NB4 (cell line): ENCODE measurements at regions not wholly inside any gene's neighbourhood (a gene's known extent, or its start where the extent isn't known, plus 50 kb on each side); places are given as distances from the start of the nearest gene placed in this dataset.

Experiments used
- DNase-seq: peaks from one replicate; pipeline ENCODE4 v3.0.0; 2010; ENCODE audit warnings: low read depth
- H3K4me3 ChIP-seq: one replicate; pipeline ENCODE4 v1.5.1; 2011; ENCODE audit warnings: mild to moderate bottlenecking, low read depth, low read length, moderate library complexity
- MYC ChIP-seq: IDR thresholded peaks from 2 replicates; pipeline ENCODE4 v1.6.1; 2011; ENCODE audit warnings: low read depth, low read length
- POLR2A ChIP-seq: IDR thresholded peaks from 2 replicates; pipeline ENCODE4 v1.6.1; 2011; ENCODE audit warnings: mild to moderate bottlenecking; ENCODE audit not compliant: insufficient read length; ENCODE audit errors: extremely low read depth
- TF ChIP-seq, protein P1 (sequence below): IDR thresholded peaks from one replicate; pipeline ENCODE4 v1.5.1; 2012; ENCODE audit warnings: low read depth, low read length
- TF ChIP-seq, protein P2 (sequence below): IDR thresholded peaks from 2 replicates; pipeline ENCODE4 v1.6.1; 2011; ENCODE audit warnings: low read depth, low read length

DNA sequence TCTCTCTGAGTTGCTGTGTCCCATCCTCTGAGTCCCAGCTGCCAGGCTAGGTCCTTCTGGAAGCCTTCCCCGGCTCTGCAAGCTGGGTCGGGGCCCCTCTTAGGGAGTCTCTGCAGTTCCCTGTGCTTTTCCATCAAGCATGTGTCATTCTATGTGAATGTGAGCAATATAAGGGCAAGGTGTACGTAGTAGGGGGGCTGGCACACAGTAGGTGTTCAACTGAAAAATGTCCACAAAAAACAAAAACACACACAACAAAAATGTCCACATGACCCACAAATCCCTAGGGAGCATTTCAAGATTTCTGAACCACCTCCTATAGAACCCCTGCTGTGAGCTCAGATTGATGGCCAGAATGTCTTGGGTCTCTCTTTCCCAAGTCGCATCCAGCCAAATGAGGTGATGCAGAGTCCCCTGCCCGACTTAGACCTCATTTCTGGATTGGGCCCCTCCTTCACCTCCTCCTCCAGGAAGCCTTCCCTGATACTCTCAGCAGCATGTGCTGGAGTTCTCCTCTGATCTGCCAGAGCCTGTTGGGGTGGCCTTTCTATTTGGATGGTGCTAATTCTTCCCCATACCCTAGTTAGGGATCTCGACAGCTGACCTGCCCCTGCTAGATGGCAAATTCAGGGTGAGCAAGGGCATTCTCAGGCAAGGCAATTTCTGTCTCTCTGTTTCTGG, 196.1 kb upstream of the LHX5 start:
- H3K4me3 ChIP-seq = no peak overlapping the region
- TF ChIP-seq MYC (no peak), POLR2A (no peak)
- TF ChIP-seq, protein P1, sequence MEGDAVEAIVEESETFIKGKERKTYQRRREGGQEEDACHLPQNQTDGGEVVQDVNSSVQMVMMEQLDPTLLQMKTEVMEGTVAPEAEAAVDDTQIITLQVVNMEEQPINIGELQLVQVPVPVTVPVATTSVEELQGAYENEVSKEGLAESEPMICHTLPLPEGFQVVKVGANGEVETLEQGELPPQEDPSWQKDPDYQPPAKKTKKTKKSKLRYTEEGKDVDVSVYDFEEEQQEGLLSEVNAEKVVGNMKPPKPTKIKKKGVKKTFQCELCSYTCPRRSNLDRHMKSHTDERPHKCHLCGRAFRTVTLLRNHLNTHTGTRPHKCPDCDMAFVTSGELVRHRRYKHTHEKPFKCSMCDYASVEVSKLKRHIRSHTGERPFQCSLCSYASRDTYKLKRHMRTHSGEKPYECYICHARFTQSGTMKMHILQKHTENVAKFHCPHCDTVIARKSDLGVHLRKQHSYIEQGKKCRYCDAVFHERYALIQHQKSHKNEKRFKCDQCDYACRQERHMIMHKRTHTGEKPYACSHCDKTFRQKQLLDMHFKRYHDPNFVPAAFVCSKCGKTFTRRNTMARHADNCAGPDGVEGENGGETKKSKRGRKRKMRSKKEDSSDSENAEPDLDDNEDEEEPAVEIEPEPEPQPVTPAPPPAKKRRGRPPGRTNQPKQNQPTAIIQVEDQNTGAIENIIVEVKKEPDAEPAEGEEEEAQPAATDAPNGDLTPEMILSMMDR = no peak
- TF ChIP-seq, protein P2, sequence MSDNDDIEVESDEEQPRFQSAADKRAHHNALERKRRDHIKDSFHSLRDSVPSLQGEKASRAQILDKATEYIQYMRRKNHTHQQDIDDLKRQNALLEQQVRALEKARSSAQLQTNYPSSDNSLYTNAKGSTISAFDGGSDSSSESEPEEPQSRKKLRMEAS = no peak
- no peak for DNase-seq

DNA sequence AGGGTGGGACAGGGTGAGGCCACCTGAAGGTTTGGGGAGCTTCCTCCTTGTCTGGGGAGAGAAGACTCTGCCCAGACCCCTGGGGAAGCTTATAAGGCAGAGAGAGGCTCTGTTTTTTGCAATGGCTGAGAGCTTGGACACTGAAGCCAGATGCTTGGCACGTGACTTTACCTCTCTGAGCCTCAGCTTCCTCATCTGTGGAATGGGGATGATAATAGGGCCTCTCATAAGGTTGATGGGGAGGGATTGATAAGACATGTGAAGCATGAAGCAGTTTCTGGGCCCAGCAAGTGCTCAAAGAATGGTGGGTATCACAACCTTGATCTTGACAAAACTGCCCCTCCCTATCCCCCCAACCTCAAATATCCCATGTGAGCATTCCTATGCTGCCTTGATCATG, 195.4 kb upstream of the LHX5 start:
- no peak for TF ChIP-seq POLR2A
- no peak for TF ChIP-seq MYC
- TF ChIP-seq, protein P1 = no peak
- TF ChIP-seq, protein P2 = no peak
- H3K4me3 ChIP-seq = no peak overlapping the region
- no peak for DNase-seq

DNA sequence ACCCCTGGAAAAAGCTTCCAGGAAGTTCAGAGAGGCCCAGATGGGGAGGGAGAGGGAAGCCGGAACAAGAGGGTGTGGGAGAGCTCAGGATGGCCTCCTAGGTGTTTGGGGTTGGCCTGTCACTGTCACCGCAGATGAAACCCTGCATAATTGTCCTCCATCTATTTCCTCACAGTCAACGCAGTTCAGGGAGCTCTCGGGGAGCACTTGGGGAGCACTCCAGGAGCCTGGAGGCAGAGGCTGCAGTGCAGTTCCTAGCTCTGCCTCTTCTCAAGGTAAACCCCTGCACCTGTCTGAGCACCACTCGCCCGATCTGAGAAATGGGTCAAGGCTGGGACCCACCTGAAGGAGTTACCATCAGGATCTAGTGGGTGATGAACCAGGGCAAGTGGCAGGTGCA, 194.6 kb upstream of the LHX5 start:
- H3K4me3 ChIP-seq = no peak overlapping the region
- TF ChIP-seq, protein P2 = no peak
- TF ChIP-seq POLR2A (no peak), MYC (no peak)
- TF ChIP-seq, protein P1 = no peak
- no peak for DNase-seq

DNA sequence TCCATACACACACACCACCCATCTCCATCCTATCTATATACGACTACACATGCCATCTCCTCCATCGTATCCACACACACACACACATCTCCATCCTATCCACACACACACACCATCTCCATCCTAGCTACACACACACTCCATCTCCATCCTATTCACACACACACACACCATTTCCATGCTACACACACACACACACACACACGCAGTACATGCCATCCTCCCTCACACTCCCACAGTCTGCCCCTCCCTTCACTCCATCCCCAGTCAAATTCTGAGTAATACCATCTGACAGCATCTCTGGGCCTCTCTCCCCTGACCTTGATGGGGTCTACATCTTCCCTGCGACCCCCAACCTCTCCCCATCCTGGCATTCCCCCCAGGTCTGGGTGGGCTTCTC, 193.8 kb upstream of the LHX5 start:
- TF ChIP-seq, protein P2 = no peak
- TF ChIP-seq, protein P1 = no peak
- TF ChIP-seq MYC = no peak
- no peak for TF ChIP-seq POLR2A
- DNase-seq = no peak
- H3K4me3 ChIP-seq = no peak overlapping the region

DNA sequence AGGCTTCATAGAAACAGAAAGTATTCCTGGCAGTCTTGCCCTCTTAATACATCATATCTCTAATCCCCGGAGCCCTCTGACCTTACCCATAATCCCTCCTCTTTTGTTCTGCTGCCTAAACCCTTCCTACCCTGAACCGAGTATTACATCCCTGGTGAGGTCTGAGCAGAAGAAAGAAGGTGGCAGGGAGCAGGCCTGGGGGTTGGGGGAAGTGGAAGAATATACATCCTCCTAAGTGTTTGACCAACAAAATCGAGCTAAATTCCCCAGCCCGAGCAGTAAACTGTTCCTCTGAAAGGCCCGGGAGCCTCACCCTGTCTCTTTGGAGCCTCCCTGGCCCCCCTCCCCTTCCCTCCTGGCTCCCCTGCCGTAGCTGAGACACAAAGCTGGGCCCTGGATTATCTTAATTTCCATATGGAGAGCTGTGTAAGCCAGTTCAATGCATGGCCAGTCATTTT, 192.6 kb upstream of the LHX5 start:
- DNase-seq = no peak
- TF ChIP-seq, protein P2 = no peak
- TF ChIP-seq MYC (no peak), POLR2A (no peak)
- TF ChIP-seq, protein P1 = no peak
- H3K4me3 ChIP-seq = no peak overlapping the region

DNA sequence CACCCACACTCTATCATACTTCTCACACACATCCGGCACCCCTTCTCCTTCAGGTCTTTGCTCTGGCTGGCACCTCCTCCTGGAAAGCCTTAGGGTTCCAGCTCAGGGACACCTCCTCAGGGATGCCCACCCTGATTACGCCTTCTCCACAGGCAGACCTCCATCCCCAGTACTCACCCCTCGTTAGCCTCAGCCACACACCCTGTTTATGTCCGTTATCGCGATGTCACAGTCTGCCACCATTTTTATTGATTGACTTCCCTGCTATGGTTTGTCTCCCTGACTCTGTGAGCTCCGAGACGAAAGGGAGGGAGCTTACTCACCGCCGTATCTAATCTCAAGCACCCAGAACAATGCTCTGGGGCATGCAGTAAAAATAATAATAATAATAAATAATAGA, 191.7 kb upstream of the LHX5 start:
- TF ChIP-seq MYC = no peak
- no peak for TF ChIP-seq POLR2A
- TF ChIP-seq, protein P2 = no peak
- TF ChIP-seq, protein P1 = no peak
- DNase-seq = no peak
- no peak overlapping the region for H3K4me3 ChIP-seq
